ENCODE measurements at regions not wholly inside any gene's neighbourhood (a gene's known extent, or its start where the extent isn't known, plus 50 kb on each side); places are given as distances from the start of the nearest gene placed in this dataset.

- ChIA-PET CTCF (no interaction called here), POLR2A (ENCODE audit: low non-redundant PET) (no interaction called here)
- TF ChIP-seq CTCF (conservative IDR thresholded peaks at IDR 0.05; ENCODE audit: low read depth): no peak
- DNase-seq (ENCODE audit: low spot score): no peak
- no peak overlapping the region for H3K27ac ChIP-seq
These were observed 188.2 kb downstream of the IPMK start for GRCh38 chr10:58079461-58079860.

- TF ChIP-seq CTCF (conservative IDR thresholded peaks at IDR 0.05; ENCODE audit: low read depth): no peak
- H3K27ac ChIP-seq: no peak overlapping the region
- DNase-seq (ENCODE audit: low spot score): no peak
- ChIA-PET CTCF (no interaction called here), POLR2A (ENCODE audit: low non-redundant PET) (no interaction called here)
These were observed 195.1 kb downstream of the IPMK start for GRCh38 chr10:58072634-58073033.

GRCh38 chr10:58070956-58071355 is 196.7 kb downstream of the IPMK start:
- ChIA-PET CTCF (no interaction called here), POLR2A (ENCODE audit: low non-redundant PET) (no interaction called here)
- no peak for TF ChIP-seq CTCF (conservative IDR thresholded peaks at IDR 0.05; ENCODE audit: low read depth)
- H3K27ac ChIP-seq: no peak overlapping the region
- no peak for DNase-seq (ENCODE audit: low spot score)

GRCh38 chr10:58068809-58069208 is 198.9 kb downstream of the IPMK start:
- H3K27ac ChIP-seq: no peak overlapping the region
- ChIA-PET POLR2A (ENCODE audit: low non-redundant PET) (no interaction called here), CTCF (interaction anchor here (0.6 kb wide), 1 partner anchor 18 kb away, joined by 5 read pairs; no protein-coding TSS in a partner anchor)
- DNase-seq (ENCODE audit: low spot score): no peak
- no peak for TF ChIP-seq CTCF (conservative IDR thresholded peaks at IDR 0.05; ENCODE audit: low read depth)

GRCh38 chr10:58066979-58067378 is 200.7 kb downstream of the IPMK start:
- ChIA-PET POLR2A (ENCODE audit: low non-redundant PET) (no interaction called here), CTCF (no interaction called here)
- no peak for DNase-seq (ENCODE audit: low spot score)
- TF ChIP-seq CTCF (conservative IDR thresholded peaks at IDR 0.05; ENCODE audit: low read depth): no peak
- no peak overlapping the region for H3K27ac ChIP-seq

GRCh38 chr10:58066126-58066525 is 201.6 kb downstream of the IPMK start:
- POLR2A ChIA-PET (ENCODE audit: low non-redundant PET): no interaction called here
- TF ChIP-seq CTCF (conservative IDR thresholded peaks at IDR 0.05; ENCODE audit: low read depth): no peak
- no peak overlapping the region for H3K27ac ChIP-seq
- CTCF ChIA-PET: interaction anchor here (0.6 to 1.7 kb wide), 3 partner anchors 207 to 571 kb away, joined by 3 to 6 read pairs (median 3); no protein-coding TSS in a partner anchor
- no peak for DNase-seq (ENCODE audit: low spot score)

GRCh38 chr10:58065529-58065815 is 202.2 kb downstream of the IPMK start:
- ChIA-PET CTCF (interaction anchor here (0.6 to 1.7 kb wide), 2 partner anchors 409 to 571 kb away, joined by 3 to 6 read pairs; no protein-coding TSS in a partner anchor), POLR2A (ENCODE audit: low non-redundant PET) (no interaction called here)
- H3K27ac ChIP-seq: no peak overlapping the region
- DNase-seq (ENCODE audit: low spot score): no peak
- TF ChIP-seq CTCF (conservative IDR thresholded peaks at IDR 0.05; ENCODE audit: low read depth): peak; percentile 35
